Lower leg skin (tissue), 4 donors: ENCODE measurements at regions not wholly inside any gene's neighbourhood (a gene's known extent, or its start where the extent isn't known, plus 50 kb on each side); places are given as distances from the start of the nearest gene placed in this dataset.
A peak's percentile ranks its signal among the peaks of the same experiment; 100 is the strongest.

Source experiments
- DNase-seq, 2 donors: peaks; one replicate each; pipeline ENCODE4 v3.0.0-alpha.2; 2019; ENCODE audit warnings: low spot score in 2 of 2
- H3K4me3 ChIP-seq: fragments of 200-600 bp; sonication (generic); 2 replicates; pipeline ENCODE4 v1.5.1; 2017; ENCODE audit warnings: mild to moderate bottlenecking, low read depth; ENCODE audit not compliant: poor library complexity, severe bottlenecking
- CTCF ChIP-seq, 3 donors: fragments of 450-650 bp; IDR thresholded peaks; one replicate each; pipeline ENCODE4 v1.5.1; 2016; ENCODE audit warnings: antibody characterized with exemption in 3 of 3, mild to moderate bottlenecking in 3 of 3, moderate library complexity in 2 of 3
- POLR2A ChIP-seq, 2 donors: fragments of 450-650 bp; IDR thresholded peaks; one replicate each; pipeline ENCODE4 v1.6.1; 2016 to 2017; ENCODE audit warnings: antibody characterized with exemption in 2 of 2, mild to moderate bottlenecking in 1 of 2, moderate library complexity in 1 of 2
- WGBS, 2 donors: methylation state at CpG; one replicate each; pipeline ENCODE4 v1.1.5; 2018; 5-methylcytosine and 5-hydroxymethylcytosine counted together
- intact Hi-C: fragments of 100-400 bp; cut with DNase I; formaldehyde crosslinking; loops from one replicate; pipeline ENCODE4 v1.15.0; 2023; ENCODE audit warnings: low total_unique reads

GRCh38 chr5:133663397-133664054 is 51.2 kb upstream of the FSTL4 start:
- TF ChIP-seq POLR2A (IDR thresholded peaks at IDR 0.05) (no peak), CTCF (IDR thresholded peaks at IDR 0.05) (no peak)
- 69 to 83% methylated on average over 7 of the region's 7 CpGs for WGBS, 2 donors
- intact Hi-C loops, result no loop called here
- peak in 1 of 2 donors; percentile 76 for DNase-seq
- H3K4me3 ChIP-seq, result no peak overlapping the region

- TF ChIP-seq POLR2A (IDR thresholded peaks at IDR 0.05) (no peak), CTCF (IDR thresholded peaks at IDR 0.05) (no peak)
- WGBS, 2 donors, result 26 to 37% methylated on average over 4 of the region's 4 CpGs
- H3K4me3 ChIP-seq, result no peak overlapping the region
- intact Hi-C loops, result no loop called here
- peak; percentile 20 to 56 for DNase-seq
Measured at GRCh38 chr5:133662578-133662977, 50.2 kb upstream of the FSTL4 start.
